ENCODE measurements at regions not wholly inside any gene's neighbourhood (a gene's known extent, or its start where the extent isn't known, plus 50 kb on each side); places are given as distances from the start of the nearest gene placed in this dataset.
A peak's percentile ranks its signal among the peaks of the same experiment; 100 is the strongest.

DNA sequence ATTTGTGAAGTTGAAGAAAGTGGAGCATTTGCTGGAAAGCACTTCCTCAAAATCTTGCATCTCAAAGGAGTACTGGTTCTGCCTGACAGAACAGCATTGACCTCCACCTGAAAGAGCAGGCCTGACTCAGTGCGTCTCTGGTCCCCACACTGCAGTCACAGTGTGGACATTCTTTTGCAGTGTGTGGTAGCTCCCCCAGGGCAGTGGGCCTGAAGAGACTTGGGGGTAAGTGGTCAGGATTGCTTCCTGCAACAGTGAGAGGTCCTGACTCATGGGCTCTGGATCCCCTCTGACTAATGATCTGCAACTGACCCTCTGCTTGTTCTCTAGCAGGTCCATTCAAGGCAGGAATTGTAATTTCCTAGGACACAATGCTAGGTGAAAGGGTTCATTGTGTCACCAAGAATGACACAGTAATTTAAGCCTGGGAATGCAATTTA is 204.9 kb upstream of the KCNJ16 start:
- Histone ChIP-seq H3K9ac (ENCODE audit: insufficient read depth in 1 of 2, low read depth in 2 of 2, low read length in 2 of 2) (peak overlapping the region in 1 of 2 experiments; percentile 64; a peak in 1 of 4 replicates), H3K27ac (ENCODE audit: extremely low read depth, low read depth, low read length) (no peak overlapping the region), H3K4me2 (ENCODE audit: insufficient read depth, low read length) (no peak overlapping the region), H4K20me1 (replicated peaks; ENCODE audit: control insufficient read depth, insufficient read depth, low read length) (no peaks in the 10 kb centered on the region), H3K4me3 (no peak overlapping the region), H3K79me2 (ENCODE audit: control insufficient read depth, insufficient read depth, low read length) (no peaks in the 10 kb centered on the region), H3K27me3 (ENCODE audit: control insufficient read depth in 2 of 2, insufficient read depth in 2 of 2, low read length in 2 of 2) (no peaks in the 10 kb centered on the region), H3K36me3 (ENCODE audit: control insufficient read depth, insufficient read depth, low read length) (no peaks in the 10 kb centered on the region), H2AFZ (ENCODE audit: low read depth, low read length) (peak overlapping the region; percentile 47; the same call in 1 of the 2 replicates), H3K9me1 (ENCODE audit: control insufficient read depth, insufficient read depth, low read length) (no peaks in the 10 kb centered on the region), H3K4me1 (replicated peaks in 1 of 2; ENCODE audit: control insufficient read depth in 2 of 2, insufficient read depth in 2 of 2, low read length in 2 of 2) (no peaks in the 10 kb centered on the region; a peak in 2 of 5 replicates), H3K9me3 (replicated peaks; ENCODE audit: control insufficient read depth, insufficient read depth, low read depth, low read length) (0 out of 2 replicates have a peak, but pooled peaks cover 2% of the 10 kb centered on the region)
- peak; percentile 35 for ATAC-seq
- 25% methylated on average over 1 of the region's 1 CpG for WGBS (ENCODE audit: insufficient coverage, low coverage, missing lambda C conversion rate)
- in situ Hi-C loops (cut with MboI) (no loop called here), intact Hi-C loops (cut with micrococcal nuclease) (no loop called here)
- TF ChIP-seq, protein P1, sequence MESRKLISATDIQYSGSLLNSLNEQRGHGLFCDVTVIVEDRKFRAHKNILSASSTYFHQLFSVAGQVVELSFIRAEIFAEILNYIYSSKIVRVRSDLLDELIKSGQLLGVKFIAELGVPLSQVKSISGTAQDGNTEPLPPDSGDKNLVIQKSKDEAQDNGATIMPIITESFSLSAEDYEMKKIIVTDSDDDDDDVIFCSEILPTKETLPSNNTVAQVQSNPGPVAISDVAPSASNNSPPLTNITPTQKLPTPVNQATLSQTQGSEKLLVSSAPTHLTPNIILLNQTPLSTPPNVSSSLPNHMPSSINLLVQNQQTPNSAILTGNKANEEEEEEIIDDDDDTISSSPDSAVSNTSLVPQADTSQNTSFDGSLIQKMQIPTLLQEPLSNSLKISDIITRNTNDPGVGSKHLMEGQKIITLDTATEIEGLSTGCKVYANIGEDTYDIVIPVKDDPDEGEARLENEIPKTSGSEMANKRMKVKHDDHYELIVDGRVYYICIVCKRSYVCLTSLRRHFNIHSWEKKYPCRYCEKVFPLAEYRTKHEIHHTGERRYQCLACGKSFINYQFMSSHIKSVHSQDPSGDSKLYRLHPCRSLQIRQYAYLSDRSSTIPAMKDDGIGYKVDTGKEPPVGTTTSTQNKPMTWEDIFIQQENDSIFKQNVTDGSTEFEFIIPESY (CRISPR knock-in tag; IDR thresholded peaks at IDR 0.05) = no peak
- peak; percentile 83 for TF ChIP-seq SPI1 (IDR thresholded peaks at IDR 0.05; ENCODE audit: borderline replicate concordance, low read depth, low read length)
- no peak for DNase-seq (ENCODE audit: extremely low read depth in 1 of 4, low spot score in 3 of 4)
- POLR2A ChIA-PET = no interaction called here
- CTCF ChIA-PET (ENCODE audit: low intra/inter-chr PET ratio) = no interaction called here
- BruUV-seq (replicated peaks) = no TSS peak
- no peak for FAIRE-seq

DNA sequence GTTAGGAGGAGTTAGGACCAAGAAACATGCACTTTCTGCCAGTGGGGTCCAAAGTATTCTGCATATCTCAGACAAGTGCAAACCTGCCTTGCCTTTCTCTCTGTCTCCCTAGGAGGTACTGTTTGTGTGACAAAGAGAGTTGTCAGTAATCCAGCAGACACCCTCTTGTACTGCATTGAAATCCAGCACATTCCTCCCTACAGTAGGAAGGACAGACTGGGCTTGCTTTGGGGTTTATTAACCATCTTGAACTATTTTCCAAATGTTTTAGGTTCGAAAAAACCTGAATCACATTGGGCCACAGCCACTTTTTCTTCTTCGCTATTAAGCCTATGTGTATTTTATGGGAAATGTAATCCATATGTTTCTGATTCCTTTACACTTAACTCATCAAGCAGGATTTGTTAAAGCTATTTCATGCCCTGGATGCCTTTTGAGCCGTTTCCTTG is 204.2 kb upstream of the KCNJ16 start:
- no peak overlapping the region for H3K27ac ChIP-seq (ENCODE audit: extremely low read depth, low read depth, low read length)
- 0 out of 2 replicates have a peak, but pooled peaks cover 2% of the 10 kb centered on the region for H3K9me3 ChIP-seq (replicated peaks; ENCODE audit: control insufficient read depth, insufficient read depth, low read depth, low read length)
- BruUV-seq (replicated peaks) = no TSS peak
- ATAC-seq (no peak; the same call in 2 of the 3 replicates), DNase-seq (ENCODE audit: extremely low read depth in 1 of 4, low spot score in 3 of 4) (no peak), FAIRE-seq (no peak)
- WGBS (ENCODE audit: insufficient coverage, low coverage, missing lambda C conversion rate) = 24% methylated on average over 3 of the region's 3 CpGs
- H3K9ac ChIP-seq (ENCODE audit: insufficient read depth in 1 of 2, low read depth in 2 of 2, low read length in 2 of 2) = no peak overlapping the region
- no peaks in the 10 kb centered on the region; a peak in 2 of 5 replicates for H3K4me1 ChIP-seq (replicated peaks in 1 of 2; ENCODE audit: control insufficient read depth in 2 of 2, insufficient read depth in 2 of 2, low read length in 2 of 2)
- POLR2A ChIA-PET = no interaction called here
- intact Hi-C loops (cut with micrococcal nuclease) = no loop called here
- no peak overlapping the region for H3K4me2 ChIP-seq (ENCODE audit: insufficient read depth, low read length)
- H3K79me2 ChIP-seq (ENCODE audit: control insufficient read depth, insufficient read depth, low read length) = no peaks in the 10 kb centered on the region
- H3K27me3 ChIP-seq (ENCODE audit: control insufficient read depth in 2 of 2, insufficient read depth in 2 of 2, low read length in 2 of 2) = no peaks in the 10 kb centered on the region
- CTCF ChIA-PET (ENCODE audit: low intra/inter-chr PET ratio) = no interaction called here
- H3K36me3 ChIP-seq (ENCODE audit: control insufficient read depth, insufficient read depth, low read length) = no peaks in the 10 kb centered on the region
- no peak overlapping the region for H3K4me3 ChIP-seq
- no peaks in the 10 kb centered on the region for H3K9me1 ChIP-seq (ENCODE audit: control insufficient read depth, insufficient read depth, low read length)
- H2AFZ ChIP-seq (ENCODE audit: low read depth, low read length) = no peak overlapping the region
- in situ Hi-C loops (cut with MboI) = no loop called here
- no peaks in the 10 kb centered on the region for H4K20me1 ChIP-seq (replicated peaks; ENCODE audit: control insufficient read depth, insufficient read depth, low read length)
- TF ChIP-seq ZFP36 (IDR thresholded peaks at IDR 0.05; ENCODE audit: low read depth, low read length, partially characterized antibody) (no peak), ARNT (IDR thresholded peaks at IDR 0.05) (no peak), ZNF232 (CRISPR knock-in tag; IDR thresholded peaks at IDR 0.05) (no peak), TEAD2 (tag; IDR thresholded peaks at IDR 0.05) (no peak), ZFX (CRISPR knock-in tag; IDR thresholded peaks at IDR 0.05) (no peak), SMAD3 (CRISPR knock-in tag; conservative IDR thresholded peaks at IDR 0.05) (no peak), ARHGAP35 (IDR thresholded peaks at IDR 0.05; ENCODE audit: partially characterized antibody) (no peak), RAD21 (CRISPR knock-in tag; conservative IDR thresholded peaks at IDR 0.05 in 1 of 2, IDR thresholded peaks at IDR 0.05 in 1 of 2) (no peak), RCOR1 (IDR thresholded peaks at IDR 0.05; ENCODE audit: borderline replicate concordance in 1 of 2, low read depth in 2 of 2, low read length in 2 of 2) (no peak), TAF1 (IDR thresholded peaks at IDR 0.05; ENCODE audit: control insufficient read depth, extremely low read depth, insufficient read depth, low read length, severe bottlenecking) (no peak), RBM25 (IDR thresholded peaks at IDR 0.05; ENCODE audit: low read depth, low read length, severe bottlenecking) (no peak), ZKSCAN8 (CRISPR knock-in tag; IDR thresholded peaks at IDR 0.05) (no peak)
- TF ChIP-seq, protein P2, sequence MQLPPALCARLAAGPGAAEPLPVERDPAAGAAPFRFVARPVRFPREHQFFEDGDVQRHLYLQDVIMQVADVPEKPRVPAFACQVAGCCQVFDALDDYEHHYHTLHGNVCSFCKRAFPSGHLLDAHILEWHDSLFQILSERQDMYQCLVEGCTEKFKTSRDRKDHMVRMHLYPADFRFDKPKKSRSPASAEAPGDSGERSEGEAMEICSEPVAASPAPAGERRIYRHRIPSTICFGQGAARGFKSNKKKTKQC (CRISPR knock-in tag; IDR thresholded peaks at IDR 0.05) = no peak

Data from K562 (cell line).